HEK293 (cell line): ENCODE measurements at regions not wholly inside any gene's neighbourhood (a gene's known extent, or its start where the extent isn't known, plus 50 kb on each side); places are given as distances from the start of the nearest gene placed in this dataset.

Experiments used
- CTCF ChIA-PET: fragments of 350-600 bp; formaldehyde crosslinking; extraction: SDS; loops from one replicate; lab custom pipeline; 2021; ENCODE audit warnings: antibody characterized with exemption; lab: Yijun Ruan, JAX
- POLR2A ChIA-PET: fragments of 300-600 bp; formaldehyde crosslinking; extraction: SDS; loops from one replicate; lab custom pipeline; 2020; ENCODE audit warnings: antibody characterized with exemption, inconsistent platforms; lab: Yijun Ruan, JAX
- H3K27ac ChIP-seq: fragments of 200-500 bp; sonication (Bioruptor generic); 2 replicates; pipeline ENCODE4 v1.5.1; 2014; ENCODE audit warnings: low read depth, low read length, control low read depth, inconsistent platforms; ENCODE audit errors: extremely low read depth
- H3K36me3 ChIP-seq, 2 experiments: fragments of 200-500 bp in 1 of 2; sonication (Bioruptor generic) in 1 of 2; 1 replicate in 1 of 2; 2 replicates in 1 of 2; pipeline ENCODE4 v1.5.1; 2014 to 2017; ENCODE audit warnings: inconsistent platforms in 2 of 2, low read length in 2 of 2; ENCODE audit not compliant: control insufficient read depth in 2 of 2, insufficient read depth in 1 of 2
- H3K4me1 ChIP-seq: fragments of 200-500 bp; sonication (Bioruptor generic); 2 replicates; pipeline ENCODE4 v1.5.1; 2014; ENCODE audit warnings: mild to moderate bottlenecking, low read length, inconsistent platforms; ENCODE audit not compliant: control insufficient read depth, insufficient read depth
- H3K4me3 ChIP-seq: 2 replicates; pipeline ENCODE4 v1.5.1; 2011; ENCODE audit warnings: low read depth, mild to moderate bottlenecking, control low read depth, low read length, moderate library complexity
- H3K9me3 ChIP-seq: fragments of 200-500 bp; sonication (Bioruptor generic); 2 replicates; pipeline ENCODE4 v1.5.1; 2014; ENCODE audit warnings: low read depth, low read length, inconsistent platforms; ENCODE audit not compliant: control insufficient read depth, insufficient read depth
- GLIS1 ChIP-seq: fragments of 450-650 bp; formaldehyde crosslinking; IDR thresholded peaks from 2 replicates; pipeline ENCODE4 v1.5.1; 2016; ENCODE audit warnings: missing biosample characterization, missing genetic modification characterization
- KLF8 ChIP-seq: fragments of 450-650 bp; formaldehyde crosslinking; IDR thresholded peaks from 2 replicates; pipeline ENCODE4 v1.5.1; 2016; ENCODE audit warnings: missing biosample characterization, missing genetic modification characterization
- KLF9 ChIP-seq: fragments of 450-650 bp; formaldehyde crosslinking; IDR thresholded peaks from 2 replicates; pipeline ENCODE4 v1.5.1; 2016; ENCODE audit warnings: missing biosample characterization, missing genetic modification characterization, low read depth
- MZF1 ChIP-seq: fragments of 450-650 bp; formaldehyde crosslinking; IDR thresholded peaks from 2 replicates; pipeline ENCODE4 v1.5.1; 2017; ENCODE audit warnings: missing biosample characterization, missing genetic modification characterization, borderline replicate concordance
- PRDM1 ChIP-seq: fragments of 450-650 bp; formaldehyde crosslinking; IDR thresholded peaks from 2 replicates; pipeline ENCODE4; 2016; ENCODE audit warnings: missing biosample characterization, missing genetic modification characterization
- TCF7L2 ChIP-seq: IDR thresholded peaks from 2 replicates; pipeline ENCODE4 v1.6.1; 2011; ENCODE audit warnings: low read depth, mild to moderate bottlenecking, inconsistent platforms, low read length, moderate library complexity, borderline replicate concordance
- ZBTB11 ChIP-seq: fragments of 450-650 bp; formaldehyde crosslinking; conservative IDR thresholded peaks from 2 replicates; pipeline ENCODE4 v1.5.1; 2016; ENCODE audit warnings: low read depth, missing biosample characterization, missing genetic modification characterization
- ZBTB6 ChIP-seq: fragments of 450-650 bp; formaldehyde crosslinking; IDR thresholded peaks from 2 replicates; pipeline ENCODE4 v1.5.1; 2017; ENCODE audit warnings: missing biosample characterization, missing genetic modification characterization
- ZFP69B ChIP-seq: fragments of 450-650 bp; formaldehyde crosslinking; IDR thresholded peaks from 2 replicates; pipeline ENCODE4 v1.5.1; 2016; ENCODE audit warnings: missing biosample characterization, missing genetic modification characterization
- ZNF132 ChIP-seq: fragments of 450-650 bp; formaldehyde crosslinking; IDR thresholded peaks from 2 replicates; pipeline ENCODE4 v1.5.1; 2017; ENCODE audit warnings: missing biosample characterization, missing genetic modification characterization, borderline replicate concordance
- ZNF133 ChIP-seq: fragments of 450-650 bp; formaldehyde crosslinking; IDR thresholded peaks from 2 replicates; pipeline ENCODE4 v1.5.1; 2016; ENCODE audit warnings: missing biosample characterization, missing genetic modification characterization
- ZNF248 ChIP-seq: fragments of 450-650 bp; formaldehyde crosslinking; IDR thresholded peaks from 2 replicates; pipeline ENCODE4 v1.5.1; 2017; ENCODE audit warnings: missing biosample characterization, missing genetic modification characterization
- ZNF280D ChIP-seq: fragments of 450-650 bp; formaldehyde crosslinking; IDR thresholded peaks from 2 replicates; pipeline ENCODE4 v1.5.1; 2016; ENCODE audit warnings: missing biosample characterization, missing genetic modification characterization
- ZNF302 ChIP-seq: fragments of 450-650 bp; formaldehyde crosslinking; IDR thresholded peaks from 2 replicates; pipeline ENCODE4 v1.5.1; 2016; ENCODE audit warnings: missing biosample characterization, missing genetic modification characterization, low read depth
- ZNF335 ChIP-seq: fragments of 450-650 bp; formaldehyde crosslinking; conservative IDR thresholded peaks from 2 replicates; pipeline ENCODE4 v1.5.1; 2016; ENCODE audit warnings: missing biosample characterization, missing genetic modification characterization
- ZNF394 ChIP-seq: fragments of 450-650 bp; formaldehyde crosslinking; IDR thresholded peaks from 2 replicates; pipeline ENCODE4 v1.5.1; 2016; ENCODE audit warnings: missing biosample characterization, missing genetic modification characterization, mild to moderate bottlenecking, moderate library complexity, borderline replicate concordance
- ZNF398 ChIP-seq: fragments of 450-650 bp; formaldehyde crosslinking; IDR thresholded peaks from 2 replicates; pipeline ENCODE4 v1.5.1; 2017; ENCODE audit warnings: missing biosample characterization, missing genetic modification characterization
- ZNF544 ChIP-seq: fragments of 450-650 bp; formaldehyde crosslinking; IDR thresholded peaks from 2 replicates; pipeline ENCODE4 v1.5.0; 2017; ENCODE audit warnings: missing biosample characterization, missing genetic modification characterization
- ZNF571 ChIP-seq: fragments of 450-650 bp; formaldehyde crosslinking; IDR thresholded peaks from 2 replicates; pipeline ENCODE4 v1.5.0; 2017; ENCODE audit warnings: missing biosample characterization, missing genetic modification characterization
- ZNF629 ChIP-seq: fragments of 450-650 bp; formaldehyde crosslinking; IDR thresholded peaks from 2 replicates; pipeline ENCODE4 v1.5.1; 2017; ENCODE audit warnings: missing biosample characterization, missing genetic modification characterization
- ZNF639 ChIP-seq: fragments of 450-650 bp; formaldehyde crosslinking; IDR thresholded peaks from 2 replicates; pipeline ENCODE4 v1.5.1; 2016; ENCODE audit warnings: missing biosample characterization, missing genetic modification characterization
- ZNF645 ChIP-seq: fragments of 450-650 bp; formaldehyde crosslinking; IDR thresholded peaks from 2 replicates; pipeline ENCODE4; 2016; ENCODE audit warnings: missing biosample characterization, missing genetic modification characterization
- ZNF660 ChIP-seq: fragments of 450-650 bp; IDR thresholded peaks from 2 replicates; pipeline ENCODE4 v1.5.1; 2018; ENCODE audit warnings: missing biosample characterization, mild to moderate bottlenecking, missing genetic modification characterization
- ZNF776 ChIP-seq: fragments of 450-650 bp; formaldehyde crosslinking; IDR thresholded peaks from 2 replicates; pipeline ENCODE4 v1.5.0; 2017; ENCODE audit warnings: missing biosample characterization, missing genetic modification characterization, borderline replicate concordance
- ZNF837 ChIP-seq: fragments of 450-650 bp; formaldehyde crosslinking; IDR thresholded peaks from 2 replicates; pipeline ENCODE4 v1.5.1; 2016; ENCODE audit warnings: missing biosample characterization, missing genetic modification characterization

- POLR2A ChIA-PET, result no interaction called here
- H3K4me1 ChIP-seq, result no peaks in the 10 kb centered on the region
- no peak overlapping the region for H3K27ac ChIP-seq
- H3K9me3 ChIP-seq, result no peaks in the 10 kb centered on the region
- H3K36me3 ChIP-seq, result no peaks in the 10 kb centered on the region
- H3K4me3 ChIP-seq, result no peak overlapping the region
- CTCF ChIA-PET, result interaction anchor here (0.6 to 0.7 kb wide), 3 partner anchors 16 to 1212 kb away, joined by 3 read pairs; no protein-coding TSS in a partner anchor
- TF ChIP-seq ZNF837 (tag by site-specific recombination), result no peak
- no peak for TF ChIP-seq ZFP69B (tag by site-specific recombination)
- TF ChIP-seq ZNF398 (tag by site-specific recombination), result no peak
- no peak for TF ChIP-seq ZNF302 (tag by site-specific recombination)
- TF ChIP-seq ZNF280D (tag by site-specific recombination), result no peak
- no peak for TF ChIP-seq ZNF335 (tag by site-specific recombination)
- no peak for TF ChIP-seq ZNF248
- TF ChIP-seq MZF1, result no peak
- TF ChIP-seq ZBTB6 (tag by site-specific recombination), result no peak
- TF ChIP-seq ZNF571, result no peak
- no peak for TF ChIP-seq KLF9 (tag by site-specific recombination)
- no peak for TF ChIP-seq ZBTB11 (tag by site-specific recombination)
- TF ChIP-seq GLIS1 (tag by site-specific recombination), result no peak
- TF ChIP-seq ZNF660 (tag by site-specific recombination), result no peak
- TF ChIP-seq ZNF544 (tag by site-specific recombination), result no peak
These were observed 55.6 kb upstream of the CCNG1 start for GRCh38 chr5:163381832-163382231.

- Histone ChIP-seq H3K27ac (no peak overlapping the region), H3K36me3 (no peaks in the 10 kb centered on the region), H3K4me1 (no peaks in the 10 kb centered on the region), H3K4me3 (no peak overlapping the region), H3K9me3 (no peaks in the 10 kb centered on the region)
- ChIA-PET POLR2A (no interaction called here), CTCF (no interaction called here)
- TF ChIP-seq ZNF629 (tag by site-specific recombination), result no peak
- TF ChIP-seq ZNF776 (tag by site-specific recombination), result no peak
- no peak for TF ChIP-seq ZNF639 (tag by site-specific recombination)
- no peak for TF ChIP-seq KLF8 (tag by site-specific recombination)
- TF ChIP-seq ZNF132, result no peak
- no peak for TF ChIP-seq PRDM1 (tag by site-specific recombination)
- no peak for TF ChIP-seq ZNF133 (tag by site-specific recombination)
- no peak for TF ChIP-seq ZNF394 (tag by site-specific recombination)
- TF ChIP-seq TCF7L2, result no peak
- no peak for TF ChIP-seq ZNF645 (tag by site-specific recombination)
These were observed 53.6 kb upstream of the CCNG1 start for GRCh38 chr5:163383754-163384153.
